GM23338 (cell line): ENCODE measurements at regions not wholly inside any gene's neighbourhood (a gene's known extent, or its start where the extent isn't known, plus 50 kb on each side); places are given as distances from the start of the nearest gene placed in this dataset.

Source experiments
- CREB1 ChIP-seq: fragments of 250-450 bp; sonication (Bioruptor Pico); IDR thresholded peaks from 2 replicates; pipeline ENCODE4 v1.5.0; 2020; ENCODE audit warnings: low read depth, mild to moderate bottlenecking, moderate library complexity
- CTCF ChIP-seq, 2 experiments: fragments of 200-600 bp in 1 of 2; sonication (generic) in 1 of 2; conservative IDR thresholded peaks; 2 replicates each; pipeline versions ENCODE4 v1.5.1 to v1.6.1; 2016 to 2017; ENCODE audit warnings: antibody characterized with exemption in 2 of 2, low read depth in 2 of 2, mild to moderate bottlenecking in 2 of 2, moderate library complexity in 1 of 2
- EZH2 ChIP-seq: fragments of 200-600 bp; sonication (generic); IDR thresholded peaks from one replicate; pipeline ENCODE4 v1.8.0; 2017; ENCODE audit warnings: antibody characterized with exemption, mild to moderate bottlenecking, low read depth; ENCODE audit not compliant: unreplicated experiment
- EZH2phosphoT487 ChIP-seq: fragments of 200-600 bp; sonication (generic); IDR thresholded peaks from one replicate; pipeline ENCODE4 v1.8.1; 2018; ENCODE audit warnings: antibody characterized with exemption; ENCODE audit not compliant: unreplicated experiment
- JUNB ChIP-seq: IDR thresholded peaks from one replicate; pipeline ENCODE4 v1.6.1; 2016; ENCODE audit warnings: antibody characterized with exemption; ENCODE audit not compliant: unreplicated experiment
- NANOG ChIP-seq: IDR thresholded peaks from 2 replicates; pipeline ENCODE4 v1.6.1; 2016; ENCODE audit warnings: antibody characterized with exemption, borderline replicate concordance
- POLR2AphosphoS5 ChIP-seq: IDR thresholded peaks from 2 replicates; pipeline ENCODE4 v1.6.1; 2016; ENCODE audit warnings: antibody characterized with exemption, low read depth
- STAT1 ChIP-seq: IDR thresholded peaks from one replicate; pipeline ENCODE4 v1.6.1; 2016; ENCODE audit warnings: antibody characterized with exemption; ENCODE audit not compliant: unreplicated experiment
- ZNF114 ChIP-seq: fragments of 250-450 bp; sonication (Bioruptor Pico); IDR thresholded peaks from 2 replicates; pipeline ENCODE4 v1.5.0; 2020; ENCODE audit warnings: mild to moderate bottlenecking, moderate library complexity
- ZNF331 ChIP-seq: fragments of 250-450 bp; sonication (Bioruptor Pico); IDR thresholded peaks from 2 replicates; pipeline ENCODE4 v1.5.0; 2020; ENCODE audit warnings: low read depth, mild to moderate bottlenecking, moderate library complexity
- ZNF462 ChIP-seq: fragments of 250-450 bp; sonication (Bioruptor Pico); IDR thresholded peaks from 2 replicates; pipeline ENCODE4 v1.5.0; 2020; ENCODE audit warnings: mild to moderate bottlenecking, moderate library complexity
- TF ChIP-seq, protein P1 (sequence below): IDR thresholded peaks from one replicate; pipeline ENCODE4 v1.6.1; 2018; ENCODE audit warnings: antibody characterized with exemption; ENCODE audit not compliant: unreplicated experiment
- TF ChIP-seq, protein P2 (sequence below): IDR thresholded peaks from 2 replicates; pipeline ENCODE4 v1.6.1; 2016; ENCODE audit warnings: antibody characterized with exemption

DNA sequence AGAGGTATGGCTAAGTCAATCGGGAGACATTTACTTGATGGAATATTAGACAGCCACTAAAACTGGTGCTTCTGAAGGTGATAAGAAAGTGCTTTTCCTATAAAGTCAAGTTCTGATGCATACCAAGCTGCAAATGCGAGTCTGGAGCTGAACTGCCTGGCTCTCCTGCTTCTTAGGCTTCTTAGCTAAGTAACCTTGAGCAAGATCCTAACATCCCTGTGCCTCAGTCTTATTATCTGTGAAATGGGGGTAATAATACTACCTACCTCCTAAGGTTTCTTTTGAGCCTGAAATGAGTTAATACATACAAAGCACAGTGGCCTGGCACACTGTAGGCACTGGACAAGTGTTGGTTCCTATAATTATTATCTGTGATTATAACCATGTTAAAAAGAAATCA, 64.5 kb downstream of the ZIC5 start:
- no peak for TF ChIP-seq EZH2phosphoT487
- TF ChIP-seq CTCF (conservative IDR thresholded peaks at IDR 0.05; ENCODE audit: low read depth in 2 of 2) = no peak
- no peak for TF ChIP-seq NANOG
- no peak for TF ChIP-seq EZH2
- no peak for TF ChIP-seq POLR2AphosphoS5
- TF ChIP-seq, protein P1, sequence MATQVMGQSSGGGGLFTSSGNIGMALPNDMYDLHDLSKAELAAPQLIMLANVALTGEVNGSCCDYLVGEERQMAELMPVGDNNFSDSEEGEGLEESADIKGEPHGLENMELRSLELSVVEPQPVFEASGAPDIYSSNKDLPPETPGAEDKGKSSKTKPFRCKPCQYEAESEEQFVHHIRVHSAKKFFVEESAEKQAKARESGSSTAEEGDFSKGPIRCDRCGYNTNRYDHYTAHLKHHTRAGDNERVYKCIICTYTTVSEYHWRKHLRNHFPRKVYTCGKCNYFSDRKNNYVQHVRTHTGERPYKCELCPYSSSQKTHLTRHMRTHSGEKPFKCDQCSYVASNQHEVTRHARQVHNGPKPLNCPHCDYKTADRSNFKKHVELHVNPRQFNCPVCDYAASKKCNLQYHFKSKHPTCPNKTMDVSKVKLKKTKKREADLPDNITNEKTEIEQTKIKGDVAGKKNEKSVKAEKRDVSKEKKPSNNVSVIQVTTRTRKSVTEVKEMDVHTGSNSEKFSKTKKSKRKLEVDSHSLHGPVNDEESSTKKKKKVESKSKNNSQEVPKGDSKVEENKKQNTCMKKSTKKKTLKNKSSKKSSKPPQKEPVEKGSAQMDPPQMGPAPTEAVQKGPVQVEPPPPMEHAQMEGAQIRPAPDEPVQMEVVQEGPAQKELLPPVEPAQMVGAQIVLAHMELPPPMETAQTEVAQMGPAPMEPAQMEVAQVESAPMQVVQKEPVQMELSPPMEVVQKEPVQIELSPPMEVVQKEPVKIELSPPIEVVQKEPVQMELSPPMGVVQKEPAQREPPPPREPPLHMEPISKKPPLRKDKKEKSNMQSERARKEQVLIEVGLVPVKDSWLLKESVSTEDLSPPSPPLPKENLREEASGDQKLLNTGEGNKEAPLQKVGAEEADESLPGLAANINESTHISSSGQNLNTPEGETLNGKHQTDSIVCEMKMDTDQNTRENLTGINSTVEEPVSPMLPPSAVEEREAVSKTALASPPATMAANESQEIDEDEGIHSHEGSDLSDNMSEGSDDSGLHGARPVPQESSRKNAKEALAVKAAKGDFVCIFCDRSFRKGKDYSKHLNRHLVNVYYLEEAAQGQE = no peak
- no peak for TF ChIP-seq JUNB
- TF ChIP-seq STAT1 = no peak
- TF ChIP-seq, protein P2, sequence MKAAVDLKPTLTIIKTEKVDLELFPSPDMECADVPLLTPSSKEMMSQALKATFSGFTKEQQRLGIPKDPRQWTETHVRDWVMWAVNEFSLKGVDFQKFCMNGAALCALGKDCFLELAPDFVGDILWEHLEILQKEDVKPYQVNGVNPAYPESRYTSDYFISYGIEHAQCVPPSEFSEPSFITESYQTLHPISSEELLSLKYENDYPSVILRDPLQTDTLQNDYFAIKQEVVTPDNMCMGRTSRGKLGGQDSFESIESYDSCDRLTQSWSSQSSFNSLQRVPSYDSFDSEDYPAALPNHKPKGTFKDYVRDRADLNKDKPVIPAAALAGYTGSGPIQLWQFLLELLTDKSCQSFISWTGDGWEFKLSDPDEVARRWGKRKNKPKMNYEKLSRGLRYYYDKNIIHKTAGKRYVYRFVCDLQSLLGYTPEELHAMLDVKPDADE = no peak
- no peak for TF ChIP-seq CREB1 (CRISPR knock-in tag)
- TF ChIP-seq ZNF462 (CRISPR knock-in tag) = no peak
- TF ChIP-seq ZNF331 (CRISPR knock-in tag) = no peak
- no peak for TF ChIP-seq ZNF114 (CRISPR knock-in tag)
